ENCODE measurements at regions not wholly inside any gene's neighbourhood (a gene's known extent, or its start where the extent isn't known, plus 50 kb on each side); places are given as distances from the start of the nearest gene placed in this dataset.

DNA sequence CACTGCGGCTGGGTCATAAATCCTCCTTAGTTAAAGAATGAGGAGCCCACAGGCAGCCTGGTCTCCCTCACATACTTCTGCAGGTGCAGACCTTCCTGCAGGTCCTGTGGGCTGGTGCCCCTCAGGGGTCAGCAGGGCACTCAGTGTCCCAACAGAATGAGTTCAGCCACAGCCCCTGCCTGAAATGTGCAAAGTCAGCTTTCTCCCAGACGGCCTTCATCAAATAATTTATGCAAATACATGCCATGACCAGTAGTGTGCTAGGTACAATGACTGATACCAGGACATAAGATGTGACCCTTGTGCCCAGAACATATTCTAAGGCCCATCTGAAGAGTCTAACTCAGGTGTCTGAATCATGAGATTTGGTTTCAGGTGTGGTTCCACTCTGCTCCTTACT is 703.4 kb downstream of the TBC1D22A start:
- Histone ChIP-seq H3K36me3 (ENCODE audit: control insufficient read depth in 1 of 2, insufficient read depth in 2 of 2, low read length in 2 of 2) (no peaks in the 10 kb centered on the region), H4K20me1 (ENCODE audit: insufficient read depth) (no peaks in the 10 kb centered on the region), H3K27ac (ENCODE audit: low read depth, low read length) (no peak overlapping the region), H2AFZ (ENCODE audit: low read depth, low read length, poor library complexity, severe bottlenecking) (no peak overlapping the region), H3K79me2 (ENCODE audit: insufficient read depth, low read length) (no peaks in the 10 kb centered on the region), H3K4me1 (ENCODE audit: control insufficient read depth in 1 of 2, insufficient read depth in 2 of 2, low read length in 2 of 2) (no peaks in the 10 kb centered on the region), H3K9ac (ENCODE audit: low read length) (no peak overlapping the region), H3K9me3 (ENCODE audit: control insufficient read depth in 1 of 2, insufficient read depth in 1 of 2, low read depth in 1 of 2, low read length in 2 of 2) (no peaks in the 10 kb centered on the region), H3K4me2 (ENCODE audit: low read length) (no peak overlapping the region), H3K9me2 (ENCODE audit: insufficient read depth) (no peaks in the 10 kb centered on the region), H3K27me3 (ENCODE audit: insufficient read depth, low read length) (0 out of 2 replicates have a peak, but pooled peaks cover 16% of the 10 kb centered on the region), H3K4me3 (replicated peaks in 1 of 2; ENCODE audit: low read depth in 1 of 2, low read length in 2 of 2) (no peak overlapping the region)
- ATAC-seq: no peak
- ChIA-PET RAD21 (ENCODE audit: low non-redundant PET in 1 of 2, low total read pairs in 2 of 2, uncharacterized antibody in 2 of 2, unreplicated experiment in 2 of 2) (no interaction called here), POLR2A (no interaction called here), CTCF (no interaction called here)
- no peak for TF ChIP-seq ZFX (IDR thresholded peaks at IDR 0.05)
- TF ChIP-seq JUND (IDR thresholded peaks at IDR 0.05): no peak
- no peak for TF ChIP-seq ELF1 (IDR thresholded peaks at IDR 0.05; ENCODE audit: borderline replicate concordance, low read depth)
- no TSS peak for BruUV-seq (replicated peaks)
- intact Hi-C loops (cut with micrococcal nuclease): no loop called here
- no peak for DNase-seq (ENCODE audit: low read depth, low spot score)

DNA sequence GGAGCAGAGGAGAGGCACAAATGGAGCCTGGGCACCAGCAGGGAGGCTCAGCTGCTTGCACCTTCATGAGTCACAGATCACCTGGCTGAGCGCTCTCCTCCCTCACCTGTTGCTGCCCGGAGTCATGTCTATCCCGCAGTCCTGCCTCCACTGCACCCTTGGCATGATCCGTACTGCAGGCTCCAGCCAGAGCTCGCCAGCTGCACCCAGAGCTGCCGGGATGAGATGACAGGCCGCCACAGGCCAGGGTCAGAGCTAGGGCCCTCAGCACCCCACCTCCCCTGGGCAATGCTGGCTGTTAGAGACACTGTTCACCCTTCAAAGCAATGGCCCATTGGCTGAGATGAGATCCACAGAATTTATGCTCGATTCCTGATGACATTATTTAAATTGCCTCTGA is 702.8 kb downstream of the TBC1D22A start:
- no TSS peak for BruUV-seq (replicated peaks)
- no peaks in the 10 kb centered on the region for H3K4me1 ChIP-seq (ENCODE audit: control insufficient read depth in 1 of 2, insufficient read depth in 2 of 2, low read length in 2 of 2)
- no peaks in the 10 kb centered on the region for H3K36me3 ChIP-seq (ENCODE audit: control insufficient read depth in 1 of 2, insufficient read depth in 2 of 2, low read length in 2 of 2)
- H3K4me2 ChIP-seq (ENCODE audit: low read length): no peak overlapping the region
- H3K27me3 ChIP-seq (ENCODE audit: insufficient read depth, low read length): 0 out of 2 replicates have a peak, but pooled peaks cover 16% of the 10 kb centered on the region
- TF ChIP-seq ZNF274 (IDR thresholded peaks at IDR 0.05; ENCODE audit: low read depth, low read length) (no peak), TCF7L2 (IDR thresholded peaks at IDR 0.05; ENCODE audit: borderline replicate concordance, extremely low read depth, insufficient read depth, insufficient read length) (no peak), RAD21 (IDR thresholded peaks at IDR 0.05; ENCODE audit: low read depth) (no peak), YY1 (IDR thresholded peaks at IDR 0.05; ENCODE audit: extremely low read depth, insufficient replicate concordance, low read depth, low read length) (no peak), FOSL1 (IDR thresholded peaks at IDR 0.05; ENCODE audit: low read depth) (no peak), EGR1 (IDR thresholded peaks at IDR 0.05; ENCODE audit: low read depth) (no peak), JUND (IDR thresholded peaks at IDR 0.05) (no peak), EZH2phosphoT487 (IDR thresholded peaks at IDR 0.05; ENCODE audit: borderline replicate concordance) (no peak), POLR2A (IDR thresholded peaks at IDR 0.05; ENCODE audit: borderline replicate concordance, extremely low read depth, insufficient read depth, insufficient read length) (no peak), EZH2 (IDR thresholded peaks at IDR 0.05) (no peak), ZFX (IDR thresholded peaks at IDR 0.05) (no peak), ELF1 (IDR thresholded peaks at IDR 0.05; ENCODE audit: borderline replicate concordance, low read depth) (no peak)
- TF ChIP-seq, protein P1, sequence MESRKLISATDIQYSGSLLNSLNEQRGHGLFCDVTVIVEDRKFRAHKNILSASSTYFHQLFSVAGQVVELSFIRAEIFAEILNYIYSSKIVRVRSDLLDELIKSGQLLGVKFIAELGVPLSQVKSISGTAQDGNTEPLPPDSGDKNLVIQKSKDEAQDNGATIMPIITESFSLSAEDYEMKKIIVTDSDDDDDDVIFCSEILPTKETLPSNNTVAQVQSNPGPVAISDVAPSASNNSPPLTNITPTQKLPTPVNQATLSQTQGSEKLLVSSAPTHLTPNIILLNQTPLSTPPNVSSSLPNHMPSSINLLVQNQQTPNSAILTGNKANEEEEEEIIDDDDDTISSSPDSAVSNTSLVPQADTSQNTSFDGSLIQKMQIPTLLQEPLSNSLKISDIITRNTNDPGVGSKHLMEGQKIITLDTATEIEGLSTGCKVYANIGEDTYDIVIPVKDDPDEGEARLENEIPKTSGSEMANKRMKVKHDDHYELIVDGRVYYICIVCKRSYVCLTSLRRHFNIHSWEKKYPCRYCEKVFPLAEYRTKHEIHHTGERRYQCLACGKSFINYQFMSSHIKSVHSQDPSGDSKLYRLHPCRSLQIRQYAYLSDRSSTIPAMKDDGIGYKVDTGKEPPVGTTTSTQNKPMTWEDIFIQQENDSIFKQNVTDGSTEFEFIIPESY (IDR thresholded peaks at IDR 0.05; ENCODE audit: extremely low read depth, insufficient replicate concordance, low read length): no peak
- TF ChIP-seq, protein P2, sequence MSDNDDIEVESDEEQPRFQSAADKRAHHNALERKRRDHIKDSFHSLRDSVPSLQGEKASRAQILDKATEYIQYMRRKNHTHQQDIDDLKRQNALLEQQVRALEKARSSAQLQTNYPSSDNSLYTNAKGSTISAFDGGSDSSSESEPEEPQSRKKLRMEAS (IDR thresholded peaks at IDR 0.05): no peak
- TF ChIP-seq, protein P3, sequence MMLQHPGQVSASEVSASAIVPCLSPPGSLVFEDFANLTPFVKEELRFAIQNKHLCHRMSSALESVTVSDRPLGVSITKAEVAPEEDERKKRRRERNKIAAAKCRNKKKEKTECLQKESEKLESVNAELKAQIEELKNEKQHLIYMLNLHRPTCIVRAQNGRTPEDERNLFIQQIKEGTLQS (IDR thresholded peaks at IDR 0.05): no peak
- H3K9ac ChIP-seq (ENCODE audit: low read length): no peak overlapping the region
- H3K27ac ChIP-seq (ENCODE audit: low read depth, low read length): no peak overlapping the region
- no peak overlapping the region for H2AFZ ChIP-seq (ENCODE audit: low read depth, low read length, poor library complexity, severe bottlenecking)
- intact Hi-C loops (cut with micrococcal nuclease): no loop called here
- DNase-seq (ENCODE audit: low read depth, low spot score) (no peak), ATAC-seq (no peak)
- no peaks in the 10 kb centered on the region for H3K9me3 ChIP-seq (ENCODE audit: control insufficient read depth in 1 of 2, insufficient read depth in 1 of 2, low read depth in 1 of 2, low read length in 2 of 2)
- ChIA-PET CTCF (no interaction called here), RAD21 (ENCODE audit: low non-redundant PET in 1 of 2, low total read pairs in 2 of 2, uncharacterized antibody in 2 of 2, unreplicated experiment in 2 of 2) (no interaction called here), POLR2A (no interaction called here)
- no peaks in the 10 kb centered on the region for H4K20me1 ChIP-seq (ENCODE audit: insufficient read depth)
- H3K79me2 ChIP-seq (ENCODE audit: insufficient read depth, low read length): no peaks in the 10 kb centered on the region
- H3K9me2 ChIP-seq (ENCODE audit: insufficient read depth): no peaks in the 10 kb centered on the region
- H3K4me3 ChIP-seq (replicated peaks in 1 of 2; ENCODE audit: low read depth in 1 of 2, low read length in 2 of 2): no peak overlapping the region
